ENCODE measurements at regions not wholly inside any gene's neighbourhood (a gene's known extent, or its start where the extent isn't known, plus 50 kb on each side); places are given as distances from the start of the nearest gene placed in this dataset.

- TF ChIP-seq CTCF (IDR thresholded peaks at IDR 0.05; ENCODE audit: poor library complexity) = no peak
- no peak for TF ChIP-seq EZH2 (IDR thresholded peaks at IDR 0.05; ENCODE audit: borderline replicate concordance)
Observed at GRCh38 chr2:81747481-81748070, 1443.0 kb upstream of the LRRTM1 start.
